ENCODE measurements at regions not wholly inside any gene's neighbourhood (a gene's known extent, or its start where the extent isn't known, plus 50 kb on each side); places are given as distances from the start of the nearest gene placed in this dataset.

DNA sequence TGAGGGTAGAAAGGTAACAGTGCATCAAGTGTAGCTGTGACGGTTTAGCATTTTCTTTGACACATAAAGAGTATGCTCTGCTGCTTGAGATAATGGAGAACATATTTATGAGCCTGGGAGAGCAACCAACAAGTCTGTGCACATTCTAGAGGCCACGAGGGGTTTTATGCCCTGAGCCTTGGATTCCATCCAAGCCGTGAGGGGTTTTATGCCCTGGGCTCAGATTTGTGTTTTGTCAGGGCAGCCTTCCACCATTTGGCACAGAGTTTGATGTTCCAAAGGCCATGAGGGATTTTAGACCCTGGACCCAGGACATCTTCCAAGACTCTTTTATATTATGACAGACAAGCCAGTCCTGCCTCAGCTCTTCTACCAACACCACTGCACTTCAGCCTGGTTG, 106.4 kb downstream of the ZNF486 start:
- TF ChIP-seq, protein P1, sequence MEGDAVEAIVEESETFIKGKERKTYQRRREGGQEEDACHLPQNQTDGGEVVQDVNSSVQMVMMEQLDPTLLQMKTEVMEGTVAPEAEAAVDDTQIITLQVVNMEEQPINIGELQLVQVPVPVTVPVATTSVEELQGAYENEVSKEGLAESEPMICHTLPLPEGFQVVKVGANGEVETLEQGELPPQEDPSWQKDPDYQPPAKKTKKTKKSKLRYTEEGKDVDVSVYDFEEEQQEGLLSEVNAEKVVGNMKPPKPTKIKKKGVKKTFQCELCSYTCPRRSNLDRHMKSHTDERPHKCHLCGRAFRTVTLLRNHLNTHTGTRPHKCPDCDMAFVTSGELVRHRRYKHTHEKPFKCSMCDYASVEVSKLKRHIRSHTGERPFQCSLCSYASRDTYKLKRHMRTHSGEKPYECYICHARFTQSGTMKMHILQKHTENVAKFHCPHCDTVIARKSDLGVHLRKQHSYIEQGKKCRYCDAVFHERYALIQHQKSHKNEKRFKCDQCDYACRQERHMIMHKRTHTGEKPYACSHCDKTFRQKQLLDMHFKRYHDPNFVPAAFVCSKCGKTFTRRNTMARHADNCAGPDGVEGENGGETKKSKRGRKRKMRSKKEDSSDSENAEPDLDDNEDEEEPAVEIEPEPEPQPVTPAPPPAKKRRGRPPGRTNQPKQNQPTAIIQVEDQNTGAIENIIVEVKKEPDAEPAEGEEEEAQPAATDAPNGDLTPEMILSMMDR (IDR thresholded peaks at IDR 0.05) = no peak
- no peak for TF ChIP-seq POLR2A (IDR thresholded peaks at IDR 0.05)
